ENCODE measurements at regions not wholly inside any gene's neighbourhood (a gene's known extent, or its start where the extent isn't known, plus 50 kb on each side); places are given as distances from the start of the nearest gene placed in this dataset.

GRCh38 chr2:239605976-239606375 is 205.2 kb upstream of the HDAC4 start:
- no peaks in the 10 kb centered on the region for H3K27me3 ChIP-seq (ENCODE audit: control insufficient read depth in 2 of 2, insufficient read depth in 2 of 2, low read length in 2 of 2)
- H3K27ac ChIP-seq (ENCODE audit: insufficient read depth, low read depth, low read length) = no peak overlapping the region
- dilution Hi-C loops (cut with MboI; ENCODE audit: extremely low pct_ligation_motif_present, low sequenced_read_pairs) = no loop called here
- ChIA-PET POLR2A (no interaction called here), CTCF (interaction anchor here (1.2 to 1.5 kb wide), 2 partner anchors 9 to 12 kb away, joined by 3 to 4 read pairs; no protein-coding TSS in a partner anchor)
- DNase-seq (ENCODE audit: low read depth, low spot score) (no peak), FAIRE-seq (no peak)
- no TSS peak for BruUV-seq (replicated peaks)
- H3K4me2 ChIP-seq (ENCODE audit: insufficient read depth, low read length) = no peak overlapping the region
- H3K36me3 ChIP-seq (ENCODE audit: control insufficient read depth in 2 of 2, extremely low read depth in 1 of 2, insufficient read depth in 2 of 2, low read length in 2 of 2) = no peaks in the 10 kb centered on the region
- H3K4me1 ChIP-seq (ENCODE audit: control insufficient read depth, extremely low read depth, insufficient read depth, low read length) = no peaks in the 10 kb centered on the region
- no peak overlapping the region for H3K9ac ChIP-seq (replicated peaks; ENCODE audit: extremely low read depth, insufficient read depth, low read length)
- H3K9me1 ChIP-seq (replicated peaks; ENCODE audit: control insufficient read depth, extremely low read depth, insufficient read depth, low read length) = no peaks in the 10 kb centered on the region
- no peaks in the 10 kb centered on the region for H4K20me1 ChIP-seq (replicated peaks; ENCODE audit: control insufficient read depth, extremely low read depth, insufficient read depth, low read length)
- no peak overlapping the region for H3K4me3 ChIP-seq (replicated peaks in 1 of 3; ENCODE audit: insufficient read depth in 1 of 3, low read depth in 1 of 3, low read length in 3 of 3)
- no peak overlapping the region for H2AFZ ChIP-seq (ENCODE audit: low read depth, low read length)
- H3K9me3 ChIP-seq (replicated peaks; ENCODE audit: control insufficient read depth, insufficient read depth, low read length) = no peaks in the 10 kb centered on the region
- no peaks in the 10 kb centered on the region for H3K79me2 ChIP-seq (ENCODE audit: control insufficient read depth, insufficient read depth, low read length)
- intact Hi-C loops (cut with micrococcal nuclease) = no loop called here
- TF ChIP-seq CTCF (IDR thresholded peaks at IDR 0.05; ENCODE audit: extremely low read depth in 1 of 2, insufficient read depth in 1 of 2, low read depth in 1 of 2, low read length in 2 of 2) (no peak), POLR2A (IDR thresholded peaks at IDR 0.05; ENCODE audit: low read depth, low read length) (no peak), MAX (IDR thresholded peaks at IDR 0.05; ENCODE audit: insufficient read depth, insufficient read length) (no peak), JUN (IDR thresholded peaks at IDR 0.05; ENCODE audit: borderline replicate concordance, insufficient read depth, insufficient read length, low read depth) (no peak), MYC (IDR thresholded peaks at IDR 0.05; ENCODE audit: low read depth, low read length) (no peak), EZH2 (IDR thresholded peaks at IDR 0.05; ENCODE audit: borderline replicate concordance, low read depth, low read length, severe bottlenecking) (no peak), POLR2AphosphoS5 (IDR thresholded peaks at IDR 0.05; ENCODE audit: insufficient read depth, low read depth, low read length) (no peak), FOS (IDR thresholded peaks at IDR 0.05; ENCODE audit: borderline replicate concordance, insufficient read depth, low read length) (no peak), GATA2 (IDR thresholded peaks at IDR 0.05; ENCODE audit: insufficient read depth, insufficient read length, low read depth, low read length) (no peak)
